ENCODE measurements at regions not wholly inside any gene's neighbourhood (a gene's known extent, or its start where the extent isn't known, plus 50 kb on each side); places are given as distances from the start of the nearest gene placed in this dataset.

DNA sequence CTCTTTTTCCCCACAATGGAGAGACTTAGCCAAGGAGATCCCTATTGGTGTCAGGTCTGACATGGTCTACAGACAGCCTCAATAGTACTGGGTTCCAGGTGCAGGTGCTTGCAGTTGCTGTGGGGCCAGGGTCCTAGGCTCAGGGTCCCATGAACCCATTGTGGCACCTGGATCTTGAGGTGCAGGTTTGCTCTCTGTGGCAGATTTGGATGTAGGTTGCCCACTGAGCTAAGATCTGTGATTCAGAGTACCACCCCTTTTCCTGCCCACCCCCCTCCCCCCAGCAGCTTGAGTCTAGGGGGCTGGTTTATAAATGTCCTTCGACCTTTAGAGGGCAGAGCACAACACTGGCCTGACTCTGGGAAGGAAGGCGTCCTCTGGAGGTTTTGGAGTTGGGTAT lies 147.0 kb downstream of the APIP start:
- Histone ChIP-seq H3K27me3 (ENCODE audit: insufficient read depth, low read length) (no peaks in the 10 kb centered on the region), H3K4me3 (replicated peaks in 1 of 2; ENCODE audit: low read depth in 1 of 2, low read length in 2 of 2) (no peak overlapping the region), H3K9me2 (ENCODE audit: insufficient read depth) (no peaks in the 10 kb centered on the region), H3K9me3 (ENCODE audit: control insufficient read depth in 1 of 2, insufficient read depth in 1 of 2, low read depth in 1 of 2, low read length in 2 of 2) (no peaks in the 10 kb centered on the region; a peak in 1 of 4 replicates), H4K20me1 (ENCODE audit: insufficient read depth) (no peaks in the 10 kb centered on the region), H3K9ac (ENCODE audit: low read length) (no peak overlapping the region), H3K79me2 (ENCODE audit: insufficient read depth, low read length) (no peaks in the 10 kb centered on the region), H3K4me2 (ENCODE audit: low read length) (no peak overlapping the region), H3K4me1 (ENCODE audit: control insufficient read depth in 1 of 2, insufficient read depth in 2 of 2, low read length in 2 of 2) (no peaks in the 10 kb centered on the region), H3K27ac (ENCODE audit: low read depth, low read length) (no peak overlapping the region), H3K36me3 (ENCODE audit: control insufficient read depth in 1 of 2, insufficient read depth in 2 of 2, low read length in 2 of 2) (no peaks in the 10 kb centered on the region), H2AFZ (ENCODE audit: low read depth, low read length, poor library complexity, severe bottlenecking) (no peak overlapping the region)
- CTCF ChIA-PET = no interaction called here
- POLR2A ChIA-PET = no interaction called here
- RAD21 ChIA-PET (ENCODE audit: low non-redundant PET in 1 of 2, low total read pairs in 2 of 2, uncharacterized antibody in 2 of 2, unreplicated experiment in 2 of 2) = no interaction called here
- BruUV-seq (replicated peaks) = no TSS peak
- ATAC-seq (no peak), DNase-seq (ENCODE audit: low read depth, low spot score) (no peak)
- intact Hi-C loops (cut with micrococcal nuclease) = no loop called here
- TF ChIP-seq, protein P1, sequence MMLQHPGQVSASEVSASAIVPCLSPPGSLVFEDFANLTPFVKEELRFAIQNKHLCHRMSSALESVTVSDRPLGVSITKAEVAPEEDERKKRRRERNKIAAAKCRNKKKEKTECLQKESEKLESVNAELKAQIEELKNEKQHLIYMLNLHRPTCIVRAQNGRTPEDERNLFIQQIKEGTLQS (IDR thresholded peaks at IDR 0.05) = no peak
- TF ChIP-seq EZH2phosphoT487 (IDR thresholded peaks at IDR 0.05; ENCODE audit: borderline replicate concordance) = no peak
- TF ChIP-seq, protein P2, sequence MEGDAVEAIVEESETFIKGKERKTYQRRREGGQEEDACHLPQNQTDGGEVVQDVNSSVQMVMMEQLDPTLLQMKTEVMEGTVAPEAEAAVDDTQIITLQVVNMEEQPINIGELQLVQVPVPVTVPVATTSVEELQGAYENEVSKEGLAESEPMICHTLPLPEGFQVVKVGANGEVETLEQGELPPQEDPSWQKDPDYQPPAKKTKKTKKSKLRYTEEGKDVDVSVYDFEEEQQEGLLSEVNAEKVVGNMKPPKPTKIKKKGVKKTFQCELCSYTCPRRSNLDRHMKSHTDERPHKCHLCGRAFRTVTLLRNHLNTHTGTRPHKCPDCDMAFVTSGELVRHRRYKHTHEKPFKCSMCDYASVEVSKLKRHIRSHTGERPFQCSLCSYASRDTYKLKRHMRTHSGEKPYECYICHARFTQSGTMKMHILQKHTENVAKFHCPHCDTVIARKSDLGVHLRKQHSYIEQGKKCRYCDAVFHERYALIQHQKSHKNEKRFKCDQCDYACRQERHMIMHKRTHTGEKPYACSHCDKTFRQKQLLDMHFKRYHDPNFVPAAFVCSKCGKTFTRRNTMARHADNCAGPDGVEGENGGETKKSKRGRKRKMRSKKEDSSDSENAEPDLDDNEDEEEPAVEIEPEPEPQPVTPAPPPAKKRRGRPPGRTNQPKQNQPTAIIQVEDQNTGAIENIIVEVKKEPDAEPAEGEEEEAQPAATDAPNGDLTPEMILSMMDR (IDR thresholded peaks at IDR 0.05 in 2 of 3, conservative IDR thresholded peaks at IDR 0.05 in 1 of 3; ENCODE audit: borderline replicate concordance in 1 of 3, insufficient read depth in 1 of 3, low read depth in 2 of 3, low read length in 2 of 3) = no peak
- TF ChIP-seq SRF (IDR thresholded peaks at IDR 0.05; ENCODE audit: low read depth) = no peak
- TF ChIP-seq, protein P3, sequence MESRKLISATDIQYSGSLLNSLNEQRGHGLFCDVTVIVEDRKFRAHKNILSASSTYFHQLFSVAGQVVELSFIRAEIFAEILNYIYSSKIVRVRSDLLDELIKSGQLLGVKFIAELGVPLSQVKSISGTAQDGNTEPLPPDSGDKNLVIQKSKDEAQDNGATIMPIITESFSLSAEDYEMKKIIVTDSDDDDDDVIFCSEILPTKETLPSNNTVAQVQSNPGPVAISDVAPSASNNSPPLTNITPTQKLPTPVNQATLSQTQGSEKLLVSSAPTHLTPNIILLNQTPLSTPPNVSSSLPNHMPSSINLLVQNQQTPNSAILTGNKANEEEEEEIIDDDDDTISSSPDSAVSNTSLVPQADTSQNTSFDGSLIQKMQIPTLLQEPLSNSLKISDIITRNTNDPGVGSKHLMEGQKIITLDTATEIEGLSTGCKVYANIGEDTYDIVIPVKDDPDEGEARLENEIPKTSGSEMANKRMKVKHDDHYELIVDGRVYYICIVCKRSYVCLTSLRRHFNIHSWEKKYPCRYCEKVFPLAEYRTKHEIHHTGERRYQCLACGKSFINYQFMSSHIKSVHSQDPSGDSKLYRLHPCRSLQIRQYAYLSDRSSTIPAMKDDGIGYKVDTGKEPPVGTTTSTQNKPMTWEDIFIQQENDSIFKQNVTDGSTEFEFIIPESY (IDR thresholded peaks at IDR 0.05; ENCODE audit: extremely low read depth, insufficient replicate concordance, low read length) = no peak
- TF ChIP-seq JUND (IDR thresholded peaks at IDR 0.05) = no peak
- no peak for TF ChIP-seq POLR2A (IDR thresholded peaks at IDR 0.05; ENCODE audit: borderline replicate concordance, extremely low read depth, insufficient read depth, insufficient read length)
- no peak for TF ChIP-seq SP1 (IDR thresholded peaks at IDR 0.05; ENCODE audit: low read depth)
- no peak for TF ChIP-seq EGR1 (IDR thresholded peaks at IDR 0.05; ENCODE audit: low read depth)
- TF ChIP-seq YY1 (IDR thresholded peaks at IDR 0.05; ENCODE audit: extremely low read depth, insufficient replicate concordance, low read depth, low read length) = no peak
- no peak for TF ChIP-seq REST (IDR thresholded peaks at IDR 0.05; ENCODE audit: low read depth)
- no peak for TF ChIP-seq ZNF274 (IDR thresholded peaks at IDR 0.05; ENCODE audit: low read depth, low read length)
- no peak for TF ChIP-seq POLR2AphosphoS5 (IDR thresholded peaks at IDR 0.05; ENCODE audit: low read depth, low read length)
- TF ChIP-seq ELF1 (IDR thresholded peaks at IDR 0.05; ENCODE audit: borderline replicate concordance, low read depth) = no peak
- TF ChIP-seq MAX (IDR thresholded peaks at IDR 0.05) = no peak
- TF ChIP-seq RAD21 (IDR thresholded peaks at IDR 0.05; ENCODE audit: low read depth) = no peak
- TF ChIP-seq CBX3 (IDR thresholded peaks at IDR 0.05; ENCODE audit: low read depth) = no peak
- no peak for TF ChIP-seq FOSL1 (IDR thresholded peaks at IDR 0.05; ENCODE audit: low read depth)
- TF ChIP-seq EZH2 (IDR thresholded peaks at IDR 0.05) = no peak
